ENCODE measurements at regions not wholly inside any gene's neighbourhood (a gene's known extent, or its start where the extent isn't known, plus 50 kb on each side); places are given as distances from the start of the nearest gene placed in this dataset.

DNA sequence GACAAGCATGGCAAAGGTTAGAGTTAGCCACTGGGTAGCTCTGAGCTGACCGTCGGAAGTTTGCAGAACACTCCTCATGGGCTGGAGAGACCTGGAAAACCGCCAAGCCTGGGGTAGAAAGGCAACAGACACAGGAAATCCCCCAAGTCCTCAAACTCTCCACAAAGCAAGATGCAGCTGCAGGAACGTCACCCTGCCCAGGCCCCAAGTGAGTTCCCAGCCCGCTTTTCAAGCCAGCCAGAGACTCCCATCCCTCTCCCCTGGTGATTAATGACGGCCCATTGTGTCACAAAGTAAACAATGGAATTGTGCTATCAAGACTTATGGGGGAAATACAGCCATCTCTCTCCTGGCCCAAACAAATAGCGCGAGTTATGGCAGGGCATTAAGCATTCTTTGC is 633.0 kb downstream of the TBC1D22A start:
- TF ChIP-seq, protein P1, sequence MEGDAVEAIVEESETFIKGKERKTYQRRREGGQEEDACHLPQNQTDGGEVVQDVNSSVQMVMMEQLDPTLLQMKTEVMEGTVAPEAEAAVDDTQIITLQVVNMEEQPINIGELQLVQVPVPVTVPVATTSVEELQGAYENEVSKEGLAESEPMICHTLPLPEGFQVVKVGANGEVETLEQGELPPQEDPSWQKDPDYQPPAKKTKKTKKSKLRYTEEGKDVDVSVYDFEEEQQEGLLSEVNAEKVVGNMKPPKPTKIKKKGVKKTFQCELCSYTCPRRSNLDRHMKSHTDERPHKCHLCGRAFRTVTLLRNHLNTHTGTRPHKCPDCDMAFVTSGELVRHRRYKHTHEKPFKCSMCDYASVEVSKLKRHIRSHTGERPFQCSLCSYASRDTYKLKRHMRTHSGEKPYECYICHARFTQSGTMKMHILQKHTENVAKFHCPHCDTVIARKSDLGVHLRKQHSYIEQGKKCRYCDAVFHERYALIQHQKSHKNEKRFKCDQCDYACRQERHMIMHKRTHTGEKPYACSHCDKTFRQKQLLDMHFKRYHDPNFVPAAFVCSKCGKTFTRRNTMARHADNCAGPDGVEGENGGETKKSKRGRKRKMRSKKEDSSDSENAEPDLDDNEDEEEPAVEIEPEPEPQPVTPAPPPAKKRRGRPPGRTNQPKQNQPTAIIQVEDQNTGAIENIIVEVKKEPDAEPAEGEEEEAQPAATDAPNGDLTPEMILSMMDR (IDR thresholded peaks at IDR 0.05): no peak
- TF ChIP-seq ZFX (IDR thresholded peaks at IDR 0.05; ENCODE audit: borderline replicate concordance): no peak
